HG03103 (cell line): ENCODE measurements at regions not wholly inside any gene's neighbourhood (a gene's known extent, or its start where the extent isn't known, plus 50 kb on each side); places are given as distances from the start of the nearest gene placed in this dataset.
A peak's percentile ranks its signal among the peaks of the same experiment; 100 is the strongest.

Source experiments
- ATAC-seq: cut with Tn5 transposase; IDR thresholded peaks from one replicate; pipeline ENCODE4 v1.9.1; 2021; ENCODE audit warnings: low read depth; ENCODE audit not compliant: unreplicated experiment

DNA sequence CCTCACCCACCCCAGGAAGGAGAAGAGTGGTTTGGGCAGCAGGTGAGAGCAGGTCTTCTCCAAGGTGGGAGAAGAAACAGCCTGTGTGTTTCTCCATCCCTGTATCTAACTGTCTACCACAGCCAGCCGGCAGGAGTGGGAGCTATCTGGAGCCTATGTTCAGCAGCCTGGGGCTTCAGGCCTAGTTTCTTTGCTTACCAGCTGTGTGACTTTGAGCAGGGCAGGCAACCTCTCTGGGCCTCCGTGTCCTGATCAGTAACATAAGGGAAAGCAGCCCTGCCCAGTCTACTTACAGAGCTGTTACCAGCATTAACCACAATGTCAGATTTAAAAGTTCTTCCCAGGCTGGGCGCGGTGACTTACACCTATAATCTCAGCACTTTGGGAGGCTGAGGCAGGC, 450.7 kb upstream of the ZMIZ1 start:
- ATAC-seq = no peak

DNA sequence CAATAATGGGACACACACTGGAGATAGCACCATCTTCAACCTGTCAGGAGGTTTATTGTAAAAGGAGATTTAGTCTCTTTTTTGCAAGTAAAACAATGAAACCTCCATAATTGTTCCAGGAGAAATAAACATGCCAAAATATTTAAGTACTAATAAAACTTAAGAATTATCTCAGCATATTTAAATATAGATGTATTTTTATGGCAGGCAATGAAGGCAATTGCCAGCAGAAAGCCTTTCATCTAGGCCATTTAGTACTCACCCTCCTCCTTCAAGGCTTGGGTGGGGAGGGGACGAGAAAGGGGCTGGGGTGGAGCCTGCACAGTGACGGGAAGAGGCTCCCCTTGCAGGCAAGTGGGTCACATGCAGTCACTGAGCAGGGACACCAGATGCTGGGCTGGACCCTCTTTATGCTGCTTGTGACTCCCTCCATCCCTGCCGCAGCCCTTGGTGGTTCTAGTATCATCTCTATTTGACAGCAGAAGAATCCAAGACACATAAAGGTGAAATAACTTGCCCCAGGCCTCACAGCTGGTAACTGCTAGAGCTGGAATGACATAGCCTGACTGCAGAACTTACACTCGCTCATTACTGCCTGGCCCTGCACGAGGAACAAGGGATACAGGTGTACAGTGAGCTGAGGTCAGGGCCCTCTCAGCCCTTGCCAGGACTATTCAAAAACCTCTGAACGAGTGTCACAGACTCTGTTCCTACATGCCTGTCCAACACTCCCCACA, 449.5 kb upstream of the ZMIZ1 start:
- ATAC-seq = no peak

DNA sequence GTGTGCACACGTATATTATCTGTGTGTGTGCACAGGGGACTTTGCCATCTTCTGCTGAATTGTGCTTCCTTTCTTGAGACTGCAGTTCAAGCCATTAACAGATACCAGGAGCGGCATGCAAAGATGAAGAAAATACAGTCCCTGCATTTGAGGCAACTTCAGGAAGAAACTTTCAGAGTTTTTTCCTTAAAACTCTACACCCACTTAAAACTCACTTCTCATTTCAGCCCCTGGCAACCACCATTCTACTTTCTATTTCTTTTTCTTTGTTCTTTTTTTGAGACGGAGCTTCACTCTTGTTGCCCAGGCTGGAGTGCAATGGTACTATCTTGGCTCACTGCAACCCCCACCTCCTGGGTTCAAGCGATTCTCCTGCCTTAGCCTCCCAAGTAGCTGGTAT, 448.9 kb upstream of the ZMIZ1 start:
- no peak for ATAC-seq

DNA sequence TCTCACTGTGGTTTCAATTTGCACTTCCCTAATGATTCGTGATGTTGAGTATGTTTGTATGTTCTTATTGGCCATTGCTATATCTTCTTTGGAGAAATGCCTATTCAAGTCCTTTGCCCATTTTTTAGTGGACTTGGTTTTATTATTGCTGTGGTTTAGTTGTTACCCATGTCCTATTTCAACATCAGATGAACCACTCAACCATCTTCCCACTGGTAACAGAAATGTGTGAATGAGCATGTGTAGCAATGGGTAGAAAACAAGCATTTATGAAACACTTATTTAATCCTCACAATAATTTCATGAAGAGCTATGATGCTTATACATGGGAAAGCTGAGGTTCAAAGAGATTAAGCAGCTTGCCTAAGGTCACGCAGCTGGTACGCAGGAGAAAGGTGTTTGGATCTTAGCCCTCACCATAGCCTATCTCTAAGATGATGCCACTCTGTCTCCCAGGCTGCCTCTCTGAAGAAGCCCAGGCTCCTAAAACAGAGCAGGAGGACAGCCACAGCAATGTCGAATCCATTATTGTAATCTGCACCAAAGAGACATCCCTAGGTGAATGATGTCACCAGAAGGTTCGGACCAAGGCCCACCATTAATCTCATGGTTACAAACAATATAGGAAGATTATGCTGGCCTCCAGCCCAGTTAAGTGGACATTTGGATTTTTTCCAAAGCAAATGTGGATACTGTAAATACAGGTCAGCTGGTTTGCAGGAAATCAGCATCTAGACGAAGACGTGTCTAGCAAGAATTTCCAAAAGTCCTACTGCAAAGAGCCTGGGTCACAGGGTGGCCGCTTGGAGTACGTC, 447.6 kb upstream of the ZMIZ1 start:
- no peak for ATAC-seq

DNA sequence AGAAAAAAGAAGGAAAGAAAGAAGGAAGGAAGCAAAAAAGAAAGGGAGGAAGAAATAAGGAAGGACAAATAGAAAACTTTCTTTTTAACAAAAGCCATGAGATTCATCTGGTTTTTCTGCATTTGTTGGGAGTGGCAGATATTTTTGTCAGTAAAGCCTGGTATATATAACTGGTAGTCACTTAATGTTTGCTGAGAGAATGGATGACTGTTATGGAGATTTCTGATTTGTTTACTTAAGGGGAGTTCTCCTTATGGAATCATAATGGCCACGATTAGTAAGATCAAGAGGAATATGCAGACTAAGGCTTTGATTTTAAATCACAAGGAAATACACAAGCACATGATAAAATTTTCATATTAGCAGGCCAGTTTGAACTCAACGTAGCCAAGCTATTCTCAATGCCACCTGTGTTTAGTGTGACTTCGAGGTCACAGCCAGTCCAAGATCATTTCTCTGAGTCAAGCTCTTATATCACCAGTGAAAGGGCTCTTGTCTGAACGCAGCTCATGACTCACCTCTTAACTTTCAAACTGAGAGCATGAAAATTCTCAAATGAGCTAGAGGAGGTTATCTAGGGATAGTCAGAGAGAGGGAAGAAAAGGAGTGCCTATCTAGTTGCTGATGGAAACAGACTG, 445.1 kb upstream of the ZMIZ1 start:
- no peak for ATAC-seq

DNA sequence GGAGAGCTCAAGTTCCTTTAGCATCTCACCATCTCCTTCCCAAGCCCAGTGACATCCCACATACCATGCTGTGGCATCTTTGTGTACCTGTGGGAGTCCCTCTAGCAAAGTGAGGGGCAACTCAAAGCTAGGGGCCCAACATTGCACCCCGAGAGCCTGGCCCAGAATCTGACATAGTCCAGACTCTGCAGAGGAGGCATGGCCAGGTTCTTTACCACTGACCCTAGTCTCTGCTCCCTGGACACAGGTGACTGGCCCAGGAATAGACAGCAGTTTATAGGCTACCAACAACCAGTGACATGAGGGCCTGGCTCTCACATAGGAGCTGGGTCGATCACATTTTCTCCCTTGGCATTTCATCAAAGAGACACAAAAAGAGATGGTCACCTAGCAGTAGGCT, 444.0 kb upstream of the ZMIZ1 start:
- no peak for ATAC-seq

DNA sequence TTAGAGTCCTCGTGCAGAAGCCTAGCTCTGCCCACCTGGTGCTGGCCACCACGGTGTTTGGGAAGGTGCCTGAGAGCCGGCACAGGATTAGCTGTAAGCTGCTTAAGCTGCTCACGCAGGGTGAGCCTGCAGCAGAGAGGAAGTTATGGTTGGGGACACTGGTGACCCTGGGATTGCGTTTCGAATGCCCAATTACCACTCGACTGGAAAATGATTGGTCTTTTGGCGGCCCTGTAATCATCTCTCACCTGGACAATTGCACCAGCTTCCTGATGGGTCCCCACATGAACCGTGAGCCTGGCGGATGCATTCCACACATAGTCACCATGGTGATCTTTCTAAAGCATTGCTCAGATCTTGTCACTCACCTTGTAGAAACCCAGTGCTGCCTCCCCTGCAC, 442.3 kb upstream of the ZMIZ1 start:
- no peak for ATAC-seq

DNA sequence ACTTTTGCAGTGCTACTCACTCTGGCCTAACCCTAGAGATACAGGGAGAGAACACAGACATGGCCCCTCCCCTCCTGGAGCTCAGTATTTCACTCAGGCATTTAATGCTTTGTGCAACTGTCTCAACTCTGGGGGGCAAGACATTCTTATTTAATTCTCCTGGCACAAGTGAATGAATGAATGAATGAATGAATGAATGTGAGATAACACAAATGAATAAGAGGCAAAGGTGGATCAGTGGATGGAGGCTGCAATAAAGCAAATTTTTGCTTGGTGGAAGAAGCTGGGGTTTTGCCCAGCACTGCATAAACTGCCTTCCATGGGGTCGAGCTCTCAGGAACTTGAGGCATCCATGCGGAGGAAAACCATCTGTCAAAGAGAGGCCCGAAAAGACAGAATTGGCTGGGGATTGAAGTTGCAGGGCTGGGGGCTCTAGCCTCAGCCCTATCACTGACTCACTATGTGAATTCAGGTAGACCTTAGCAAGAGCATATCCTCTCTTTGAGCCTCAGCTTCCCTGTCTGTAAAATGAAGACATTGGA, 441.4 kb upstream of the ZMIZ1 start:
- ATAC-seq = no peak

DNA sequence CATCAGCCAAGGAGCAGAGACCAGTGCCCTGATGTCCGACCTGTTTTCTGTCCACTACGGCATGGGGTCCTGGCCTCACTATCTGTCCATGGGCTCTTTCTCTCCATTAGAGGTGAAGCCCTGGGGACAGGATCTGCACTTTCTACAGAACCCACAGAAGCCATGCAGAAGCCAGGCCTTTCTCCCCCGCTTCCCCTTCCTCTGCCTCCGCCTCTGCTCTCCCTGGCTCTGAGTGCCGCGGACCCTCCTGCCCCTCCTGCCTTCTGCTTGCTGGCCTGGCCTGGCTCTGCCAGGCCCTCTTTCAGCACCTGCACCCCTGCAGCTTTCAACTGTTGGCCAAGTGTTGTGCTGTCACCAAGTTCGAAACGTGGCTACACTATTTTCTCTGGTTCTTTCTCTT, 439.8 kb upstream of the ZMIZ1 start:
- no peak for ATAC-seq

DNA sequence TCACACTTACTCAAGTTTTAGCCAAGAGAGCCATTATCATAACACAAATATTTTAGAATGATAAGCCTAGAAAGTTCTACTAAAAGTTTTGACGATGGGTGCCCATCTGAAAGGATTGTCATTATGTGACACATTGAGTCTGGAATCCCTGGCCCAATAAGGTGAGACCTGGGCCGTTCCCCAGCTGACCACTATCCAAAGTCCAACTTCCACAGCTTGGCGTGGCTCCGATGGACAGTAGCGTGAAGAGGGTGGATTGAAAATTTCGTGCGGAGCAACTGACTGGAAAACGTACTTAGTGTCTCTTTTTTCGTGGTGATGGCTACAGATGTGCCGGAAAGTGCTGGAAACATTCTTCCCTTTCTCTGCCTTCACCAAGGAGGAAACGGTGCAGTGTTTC, 439.0 kb upstream of the ZMIZ1 start:
- no peak for ATAC-seq

DNA sequence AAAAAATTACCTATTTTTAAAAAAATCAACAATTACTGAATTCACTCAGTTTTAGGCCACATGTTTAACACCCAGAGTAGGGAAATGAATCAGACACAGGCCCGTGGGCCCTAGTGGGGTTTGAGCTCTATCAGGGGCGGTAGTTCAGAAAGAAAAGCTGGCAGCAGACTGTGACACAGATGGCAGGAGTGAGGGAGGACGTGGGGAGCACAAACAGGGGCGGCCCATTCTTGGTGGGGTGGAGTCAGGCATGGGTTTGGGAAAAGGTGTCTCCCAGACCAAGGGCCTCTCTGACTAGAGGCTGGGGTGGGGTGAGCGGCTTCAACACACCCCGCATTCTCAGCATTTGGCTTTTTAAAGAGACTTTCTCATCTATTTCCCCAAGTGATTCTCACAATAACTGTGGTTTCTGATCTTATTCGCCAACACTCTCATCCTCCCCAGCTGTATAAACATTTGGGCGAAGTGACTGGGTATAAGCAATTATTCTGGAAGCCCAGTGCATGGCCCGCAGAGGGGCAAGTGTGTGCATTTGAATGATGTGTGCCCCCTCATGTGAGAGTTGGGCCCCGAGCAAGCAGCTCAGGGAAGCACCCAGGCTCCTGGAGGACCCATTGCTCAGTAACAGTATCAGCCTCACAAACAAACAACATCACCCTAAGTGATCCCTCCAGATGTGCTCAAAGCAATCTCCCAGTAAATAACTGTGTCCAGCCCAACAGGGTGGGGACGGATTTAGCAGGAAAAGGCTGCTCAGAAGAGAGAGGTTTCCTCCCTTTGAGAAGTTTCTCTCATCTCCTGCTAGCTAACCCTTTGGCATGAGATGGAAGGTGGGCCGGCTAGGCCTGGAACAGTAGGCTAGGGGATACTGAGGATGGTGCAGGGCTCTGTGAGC, 437.6 kb upstream of the ZMIZ1 start:
- no peak for ATAC-seq

DNA sequence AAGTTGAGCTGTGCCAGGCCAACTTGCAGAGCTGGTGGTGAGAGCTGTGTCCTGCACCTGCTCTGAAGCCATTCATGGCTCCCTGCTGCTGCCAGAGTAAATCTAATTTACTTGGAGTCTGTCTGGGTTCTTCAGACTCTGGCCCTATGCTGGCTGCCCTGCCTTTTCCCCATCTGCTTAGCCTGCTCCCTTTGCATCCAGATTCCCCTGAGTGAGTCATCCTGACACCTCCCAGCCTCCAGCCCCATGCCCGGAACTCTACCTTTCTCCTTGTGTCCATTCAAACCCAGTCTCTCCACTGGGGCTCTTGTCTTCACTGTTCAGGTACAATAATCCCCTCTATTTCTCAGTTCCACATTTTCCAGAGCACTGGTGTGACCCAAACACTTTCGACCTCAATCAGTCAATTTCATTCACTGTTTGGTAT, 434.4 kb upstream of the ZMIZ1 start:
- peak; percentile 79 for ATAC-seq

DNA sequence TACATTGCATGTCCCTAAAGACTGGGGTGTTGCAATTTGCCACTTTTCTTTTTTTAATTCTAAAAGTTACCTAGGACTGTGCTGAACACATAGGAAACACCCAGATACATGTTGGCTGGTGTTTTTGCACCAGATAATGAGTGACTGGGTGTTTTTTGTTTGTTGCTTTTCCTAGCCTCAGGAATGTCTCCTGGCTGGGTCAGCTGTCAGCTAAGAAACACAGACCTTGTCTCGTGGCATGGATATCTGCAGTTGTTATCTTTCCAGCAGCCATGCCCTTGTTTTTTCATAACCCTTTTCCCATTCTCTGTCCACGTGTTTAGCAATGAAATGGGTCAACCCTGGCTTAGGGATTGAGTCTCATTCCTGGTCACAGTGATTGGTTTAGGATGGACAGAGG, 433.9 kb upstream of the ZMIZ1 start:
- no peak for ATAC-seq

DNA sequence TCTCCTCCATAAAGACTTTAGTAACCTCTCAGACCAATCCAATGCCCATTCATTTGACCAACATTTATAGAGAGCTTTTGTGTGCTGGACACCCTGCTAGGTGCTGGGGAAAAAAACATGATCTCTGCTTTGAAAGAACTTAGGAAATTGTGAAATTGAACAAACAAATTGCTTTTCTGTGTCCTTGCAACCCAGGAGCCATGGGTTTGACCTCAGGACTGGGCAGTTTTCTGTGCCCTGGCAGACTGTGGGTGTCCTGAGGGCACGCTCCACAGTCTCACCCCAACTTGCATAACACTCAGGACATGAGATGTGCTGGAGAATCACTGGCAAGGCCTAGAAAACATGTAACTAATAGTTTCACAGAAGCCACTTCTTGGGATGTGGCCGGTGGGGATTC, 429.1 kb upstream of the ZMIZ1 start:
- ATAC-seq = no peak

DNA sequence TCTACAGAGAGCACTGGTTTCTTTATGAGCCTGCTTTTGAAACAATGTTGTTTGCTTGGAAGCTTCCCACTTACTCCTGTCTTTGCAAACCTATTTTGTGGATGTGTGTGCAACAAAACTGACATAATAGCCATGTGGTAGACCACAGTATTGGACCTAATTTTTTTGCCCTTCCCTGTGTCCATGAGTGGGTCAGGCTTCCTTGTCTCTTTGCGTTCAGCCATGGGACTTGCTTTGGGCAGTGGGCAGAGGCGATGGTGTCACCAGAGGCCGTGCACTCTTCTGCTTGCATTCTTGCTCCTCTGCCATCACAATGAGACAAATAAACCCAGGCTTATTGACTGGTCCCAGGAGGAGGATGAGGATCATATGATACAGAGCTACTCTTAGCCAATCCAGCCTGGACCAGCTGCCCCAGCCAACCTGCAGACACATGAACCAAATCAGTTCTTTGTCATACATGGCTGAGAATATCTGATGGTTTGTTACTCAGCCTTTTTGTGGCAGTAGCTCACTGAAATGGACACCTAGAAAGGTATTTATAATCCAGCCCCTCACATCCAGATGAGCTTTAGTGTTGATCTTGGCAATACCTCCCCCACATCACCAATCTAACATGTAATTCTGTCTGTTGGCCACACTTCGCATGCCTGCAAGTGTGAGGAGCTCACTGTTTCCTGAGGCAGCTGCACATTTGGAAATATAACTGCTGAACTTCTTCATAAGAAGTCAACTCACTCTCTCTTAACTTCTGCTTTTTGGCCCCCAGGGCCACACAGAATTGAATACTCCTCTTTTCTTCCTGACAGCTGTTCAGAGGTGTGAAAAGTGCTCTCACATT, 427.8 kb upstream of the ZMIZ1 start:
- ATAC-seq = no peak

DNA sequence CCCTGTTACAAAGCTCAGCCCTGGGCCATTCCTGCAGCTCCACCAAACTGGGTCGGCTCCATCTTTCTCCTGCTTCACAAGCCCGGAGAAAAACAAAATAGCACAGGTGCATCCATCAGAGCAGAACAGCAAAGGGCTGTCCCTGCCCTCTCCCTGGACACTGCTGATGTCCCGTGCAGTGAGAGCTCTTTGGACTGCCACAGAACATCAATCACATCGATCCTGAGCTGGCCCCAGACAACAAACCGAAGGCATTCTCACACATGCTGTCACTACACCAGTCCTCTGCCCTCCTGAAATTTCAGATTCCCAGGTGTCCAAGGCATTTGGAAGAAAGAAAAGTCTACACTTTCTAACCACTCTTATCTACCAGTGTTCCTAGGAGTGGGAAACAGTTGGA, 427.1 kb upstream of the ZMIZ1 start:
- no peak for ATAC-seq

DNA sequence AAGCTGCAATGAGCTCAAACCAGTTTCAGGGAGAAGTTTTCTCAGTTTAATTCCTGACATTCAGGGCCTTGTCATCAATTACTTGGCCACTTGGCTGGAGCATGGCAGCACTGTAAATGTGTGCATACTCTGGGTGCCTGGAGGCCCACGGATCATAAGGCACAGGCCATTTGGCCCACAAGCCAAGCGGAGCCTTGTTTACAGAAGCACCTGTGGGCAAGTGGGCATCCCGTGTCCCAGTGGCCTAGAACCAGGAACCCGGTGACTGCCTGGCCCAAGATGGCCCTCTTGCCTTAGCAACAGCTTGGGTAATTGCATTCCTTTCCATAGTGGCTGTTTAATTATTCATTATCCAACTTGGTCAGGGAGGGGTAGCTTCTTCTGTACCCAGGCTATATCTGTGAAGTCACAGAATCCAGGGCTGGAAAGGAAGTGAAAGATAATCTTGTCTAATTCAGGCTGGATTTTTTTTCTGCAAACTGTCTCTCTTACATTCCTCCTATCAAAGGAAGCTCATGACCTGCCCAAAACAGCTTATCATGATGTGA, 426.4 kb upstream of the ZMIZ1 start:
- no peak for ATAC-seq

DNA sequence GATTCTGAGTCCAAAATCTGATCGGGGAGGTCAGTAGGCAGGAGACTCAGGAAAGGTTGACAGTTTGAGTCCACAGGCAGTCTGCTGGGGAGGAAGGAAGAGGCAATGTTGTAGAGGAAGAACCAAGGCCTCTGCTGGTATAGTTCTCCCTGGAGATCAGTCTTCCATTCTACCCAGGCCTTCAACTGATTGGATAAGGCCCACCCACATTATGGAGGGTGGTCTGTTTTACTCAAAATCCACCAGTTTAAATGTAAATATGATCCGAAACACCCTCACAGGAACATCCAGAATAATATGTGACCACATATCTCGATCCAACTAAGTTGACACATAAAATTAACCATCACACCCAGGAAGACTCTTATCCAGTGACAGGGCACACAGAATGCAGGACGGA, 425.3 kb upstream of the ZMIZ1 start:
- no peak for ATAC-seq

DNA sequence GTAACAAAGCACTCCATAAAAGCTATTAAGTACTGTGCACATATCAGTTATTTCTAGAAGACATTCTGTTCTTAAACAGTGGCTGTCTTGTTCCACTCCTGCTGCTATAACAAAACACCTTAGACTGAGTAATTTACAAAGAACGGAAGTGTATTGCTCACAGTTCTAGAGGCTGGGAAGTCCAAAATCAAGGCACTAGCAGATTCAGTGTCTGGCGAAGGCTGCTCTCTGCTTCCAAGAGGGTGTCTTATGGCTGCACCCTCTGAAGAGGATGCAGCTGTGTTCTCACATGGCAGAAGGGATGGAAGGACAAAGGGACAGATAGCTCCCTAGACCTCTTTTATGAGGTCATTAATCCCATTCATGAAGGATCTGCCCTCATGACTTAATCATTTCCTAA, 424.2 kb upstream of the ZMIZ1 start:
- no peak for ATAC-seq
